SIG-M5 treated with dmso at 0.1 percent for 504 hours (cell line): ENCODE measurements at regions not wholly inside any gene's neighbourhood (a gene's known extent, or its start where the extent isn't known, plus 50 kb on each side); places are given as distances from the start of the nearest gene placed in this dataset.
"Not testable (repeated sequence)": the region's sequence is repeated elsewhere in the genome, so short reads cannot be mapped to it uniquely, and the experiment has no call there.

Experiments used
- DNase-seq: peaks from one replicate; lab custom pipeline; 2025; ENCODE audit not compliant: unreplicated experiment; lab: John Stamatoyannopoulos, UW

- DNase-seq: no peak
These were observed 70.0 kb upstream of the PAX7 start for GRCh38 chr1:18560692-18561091.

DNA sequence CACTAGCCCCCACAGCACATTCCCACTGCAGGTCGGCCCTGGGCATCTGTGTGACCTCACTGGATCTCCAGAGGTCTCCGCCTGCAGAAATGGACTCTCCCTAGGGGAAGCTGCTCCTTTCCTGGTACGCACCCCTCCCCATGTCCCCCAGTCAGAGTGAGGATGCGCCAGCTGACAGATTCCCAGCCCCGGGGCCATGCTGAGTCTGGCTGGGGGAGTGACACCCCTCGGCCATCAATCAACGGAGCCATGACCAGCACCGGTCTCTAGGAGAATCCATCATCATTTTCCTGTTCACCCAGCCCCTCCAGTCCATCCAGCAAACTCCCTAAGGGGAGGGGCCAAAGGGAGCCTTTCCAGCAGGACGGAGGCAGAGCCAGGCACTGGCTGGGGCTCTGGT, 68.7 kb upstream of the PAX7 start:
- DNase-seq: no peak

GRCh38 chr1:18564676-18565075, 66.0 kb upstream of the PAX7 start:
- DNase-seq: no peak

DNA sequence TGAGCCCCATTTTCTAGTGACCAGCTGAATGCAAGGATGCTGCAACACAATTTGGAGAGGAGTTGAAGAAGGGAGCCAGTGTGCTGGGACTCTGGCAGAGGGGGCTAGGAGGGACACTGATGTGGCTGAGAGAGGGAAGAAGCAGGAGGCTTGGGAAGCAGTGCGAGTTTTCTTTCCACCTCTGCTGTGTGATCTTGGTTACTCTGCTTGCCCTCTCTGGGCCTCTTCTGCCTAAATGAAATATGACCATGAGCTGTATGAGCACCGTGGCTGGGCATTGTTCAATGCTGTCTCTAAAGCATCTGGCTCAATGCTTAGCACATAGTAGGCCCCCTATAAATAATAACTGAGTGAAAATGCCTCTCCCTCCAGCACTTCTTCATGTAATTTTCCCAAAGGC, 65.3 kb upstream of the PAX7 start:
- no peak for DNase-seq

- no peak for DNase-seq
These were observed 62.2 kb upstream of the PAX7 start for GRCh38 chr1:18568489-18568888.

DNA sequence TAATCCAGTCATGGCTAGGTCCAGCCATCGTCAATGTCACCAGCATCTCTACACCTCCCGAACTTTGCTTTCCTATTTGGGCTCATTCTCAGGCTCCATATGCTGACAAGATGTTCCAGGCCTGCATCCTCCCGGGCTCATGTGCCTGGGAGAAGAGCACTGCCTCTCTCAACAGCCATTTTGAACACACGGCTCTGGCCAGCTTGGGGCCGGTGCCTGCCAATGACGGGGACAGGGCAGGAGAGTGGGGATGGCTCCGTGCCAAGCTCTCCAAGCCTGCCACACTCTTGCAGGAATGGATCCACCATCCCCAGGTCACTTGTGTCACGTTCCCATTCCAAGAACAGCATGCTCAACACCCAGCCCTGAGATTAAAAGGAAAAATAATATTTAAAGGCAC, 61.4 kb upstream of the PAX7 start:
- no peak for DNase-seq

DNA sequence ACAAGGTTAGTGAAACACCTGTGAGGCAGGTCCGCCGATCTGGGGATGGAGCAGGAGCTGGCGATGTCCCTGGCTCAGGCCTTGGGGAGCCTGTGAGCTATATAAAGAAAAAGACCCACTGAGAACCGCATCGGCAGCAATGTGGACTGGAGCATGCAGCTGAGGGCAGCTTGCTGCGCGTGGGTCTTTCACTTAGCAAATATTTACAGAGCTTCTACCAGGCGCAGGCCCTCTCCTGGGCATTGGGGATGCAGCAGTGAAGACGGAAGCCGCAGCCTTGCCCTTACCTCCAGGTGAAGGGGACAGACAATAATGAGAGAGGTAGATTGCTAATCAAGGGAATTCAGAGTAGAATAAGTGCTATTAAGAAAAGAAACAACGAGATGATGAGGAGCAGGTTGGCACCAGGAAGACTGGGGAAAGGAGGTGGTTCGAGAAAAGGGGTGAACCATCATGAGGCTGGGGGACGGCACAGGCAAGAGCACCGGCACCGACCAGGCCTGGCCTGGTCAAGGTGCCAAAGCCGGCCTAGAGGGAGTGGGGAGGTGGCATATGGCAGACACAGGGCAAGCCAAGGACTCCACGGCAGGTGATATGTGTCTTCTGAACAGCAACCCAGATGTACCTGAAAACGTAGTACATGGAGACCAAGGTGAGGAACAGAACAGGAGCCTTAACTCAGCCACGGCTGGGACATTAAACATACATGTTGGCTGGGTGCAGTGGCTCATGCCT, 60.7 kb upstream of the PAX7 start:
- no peak for DNase-seq

GRCh38 chr1:18571275-18571674, 59.4 kb upstream of the PAX7 start:
- DNase-seq: no peak

GRCh38 chr1:18572022-18572880, 58.4 kb upstream of the PAX7 start:
- no peak for DNase-seq

- peak; percentile 5 for DNase-seq
These were observed 57.5 kb upstream of the PAX7 start for GRCh38 chr1:18573170-18573569.

DNA sequence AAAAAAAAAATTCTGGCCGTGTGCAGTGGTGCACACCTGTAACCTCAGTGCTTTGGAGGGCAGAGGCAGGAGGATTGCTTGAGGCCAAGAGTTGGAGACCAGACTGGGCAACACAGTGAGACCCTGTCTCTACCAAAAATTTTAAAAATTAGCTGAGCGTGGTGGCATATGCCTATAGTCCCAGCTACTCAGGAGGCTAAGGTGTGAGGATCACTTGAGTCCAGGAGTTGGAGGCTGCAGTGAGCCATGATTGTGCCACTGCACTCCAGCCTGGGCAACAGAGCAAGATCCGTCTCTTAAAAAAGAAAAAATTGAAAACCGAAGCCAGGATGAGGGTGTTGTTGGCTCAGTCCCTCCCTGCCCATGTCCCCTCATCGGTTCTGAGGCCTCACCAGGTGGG, 55.9 kb upstream of the PAX7 start:
- no peak for DNase-seq

DNA sequence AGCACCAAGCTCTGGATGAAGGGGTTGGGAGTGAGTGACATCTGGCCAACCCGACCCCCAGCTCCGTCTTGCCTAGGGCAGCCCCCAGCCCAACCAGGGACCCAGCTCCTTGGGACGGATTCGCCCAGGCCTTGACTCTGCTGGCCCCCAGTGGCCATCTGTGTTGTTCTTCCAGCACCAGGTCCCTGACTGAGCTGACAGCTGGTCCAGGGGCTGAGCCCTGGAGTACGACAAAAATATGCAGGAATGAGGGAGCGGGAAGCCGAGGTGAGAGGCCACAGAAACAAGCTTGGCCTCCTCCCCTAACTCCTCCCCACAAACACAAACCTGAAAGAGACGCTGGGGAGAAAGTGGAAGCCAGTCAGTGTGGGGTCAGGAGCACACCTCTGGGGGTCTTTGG, 55.0 kb upstream of the PAX7 start:
- DNase-seq: peak; percentile 16

- DNase-seq: no peak
These were observed 52.4 kb upstream of the PAX7 start for GRCh38 chr1:18578271-18578670.

- not testable (repeated sequence) for DNase-seq
These were observed 51.4 kb upstream of the PAX7 start for GRCh38 chr1:18579267-18579666.

GRCh38 chr1:18580047-18580446, 50.6 kb upstream of the PAX7 start:
- no peak for DNase-seq

DNA sequence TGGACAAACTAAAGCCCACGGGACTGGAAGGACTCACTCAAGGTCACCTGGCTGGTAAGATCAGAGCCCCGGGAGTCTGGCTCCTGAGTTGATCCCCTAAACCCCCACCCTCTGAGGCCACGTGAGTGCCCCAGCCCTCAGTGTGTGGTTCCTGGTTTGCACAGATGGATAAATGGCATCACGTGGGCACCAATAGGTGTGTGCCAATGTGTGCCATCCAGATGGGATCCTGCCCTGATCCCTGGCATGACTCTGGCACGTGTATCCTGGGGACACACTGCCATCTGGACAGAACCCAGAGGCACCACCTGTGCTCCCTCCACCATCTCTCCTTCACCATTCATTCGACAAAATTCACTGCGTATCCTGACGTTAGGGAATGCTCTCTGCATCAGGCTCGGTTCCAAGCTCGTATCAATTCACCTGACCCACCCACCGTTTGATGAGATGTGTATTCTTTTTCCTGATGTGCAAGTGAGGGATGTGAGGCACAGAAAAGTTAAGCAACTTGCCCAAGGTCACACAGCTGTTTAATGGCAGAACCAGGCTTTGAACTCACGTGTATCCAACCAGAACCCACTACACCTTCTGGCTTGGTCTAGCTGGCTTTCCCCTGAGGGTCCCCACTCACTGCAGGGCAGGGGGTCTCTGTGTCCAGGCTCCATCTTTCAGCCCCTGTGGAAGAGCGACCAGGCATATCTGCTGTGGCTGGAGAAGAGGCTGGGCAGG, 49.8 kb upstream of the PAX7 start:
- no peak for DNase-seq
